Heart left ventricle (tissue), 16 donors: ENCODE measurements at regions not wholly inside any gene's neighbourhood (a gene's known extent, or its start where the extent isn't known, plus 50 kb on each side); places are given as distances from the start of the nearest gene placed in this dataset.
"Not testable (repeated sequence)": the region's sequence is repeated elsewhere in the genome, so short reads cannot be mapped to it uniquely, and the experiment has no call there.

ENCODE experiments used
- ATAC-seq, 4 donors: fragments of 200-7000 bp; cut with Tn5 transposase; one replicate each; pipeline ENCODE4 v1.9.1; 2020 to 2022; ENCODE audit warnings: moderate library complexity in 4 of 4, mild to moderate bottlenecking in 3 of 4, moderate number of reproducible peaks in 1 of 4
- DNase-seq, 5 donors: peaks; one replicate each; pipeline ENCODE4 v3.0.0-alpha.2; 2020
- H3K27ac ChIP-seq, 12 donors: fragments of 200-600 bp; sonication (generic) in 4 of 12; one replicate each; pipeline versions ENCODE4 v1.5.0 to v1.8.0; 2016 to 2022; ENCODE audit warnings: mild to moderate bottlenecking in 2 of 12
- H3K27me3 ChIP-seq, 9 donors: fragments of 200-600 bp; sonication (generic) in 2 of 9; one replicate each; pipeline versions ENCODE4 v1.5.1 to v1.8.0; 2016 to 2022; ENCODE audit warnings: mild to moderate bottlenecking in 3 of 9
- H3K36me3 ChIP-seq, 9 donors: fragments of 200-600 bp; sonication (generic) in 2 of 9; one replicate each; pipeline versions ENCODE4 v1.5.0 to v1.8.0; 2018 to 2022; ENCODE audit warnings: mild to moderate bottlenecking in 2 of 9
- H3K4me1 ChIP-seq, 12 donors: fragments of 200-600 bp; sonication (generic) in 4 of 12; one replicate each; pipeline versions ENCODE4 v1.5.0 to v1.8.0; 2016 to 2022; ENCODE audit warnings: mild to moderate bottlenecking in 3 of 12
- H3K4me3 ChIP-seq, 12 donors: fragments of 200-600 bp; sonication (generic) in 4 of 12; one replicate each; pipeline versions ENCODE4 v1.5.0 to v1.8.0; 2017 to 2022; ENCODE audit warnings: mild to moderate bottlenecking in 9 of 12, moderate library complexity in 4 of 12
- H3K9me3 ChIP-seq, 12 donors: fragments of 200-600 bp; sonication (generic) in 4 of 12; one replicate each; pipeline versions ENCODE4 v1.5.0 to v1.8.0; 2016 to 2022; ENCODE audit warnings: mild to moderate bottlenecking in 1 of 12
- CTCF ChIP-seq, 12 donors: fragments of 200-600 bp; sonication (generic) in 4 of 12; IDR thresholded peaks; one replicate each; pipeline versions ENCODE4 v1.5.0 to v1.8.0; 2018 to 2022; ENCODE audit warnings: antibody characterized with exemption in 12 of 12, mild to moderate bottlenecking in 5 of 12
- POLR2A ChIP-seq, 2 donors: fragments of 450-650 bp; IDR thresholded peaks; one replicate each; pipeline ENCODE4 v1.6.1; 2017; ENCODE audit warnings: antibody characterized with exemption in 2 of 2, mild to moderate bottlenecking in 2 of 2, moderate library complexity in 2 of 2
- WGBS, 4 donors: extraction: QIAGEN DNeasy Blood & Tissue Kit in 2 of 4; methylation state at CpG; one replicate each; pipeline versions ENCODE4 v1.1.5 to v1.1.7; 2013 to 2018; 5-methylcytosine and 5-hydroxymethylcytosine counted together
- intact Hi-C, 10 donors: fragments of 100-400 bp; cut with DNase I; formaldehyde crosslinking; loops; one replicate each; pipeline versions ENCODE4 v1.11.1 to v1.14.2; 2022
- donor health status: ischemic (EF 13 %, LVEDD 7.1; RV severe dilation, severe dysfunction).
- donor health status: healthy with polysubstance abuse.
- donor health status: DM: no; HTN: yes; CAD: no.
- donor health status: DM: no; HTN: no; CAD: no.
- donor health status: ischemic (EF 25% LVEDD 6.9; RV normal size, moderate dysfunction).
- donor health status: ischemic (EF 25% LVEDD 5.7; RV mildly dilated, moderate dysfunction).
- donor health status: healthy.
- donor health status: DM: yes; HTN: yes; CAD: no.
- donor health status: ischemic (EF 35%, LVEDD 5.7; RV mildly dilated, moderate dysfunction).
- donor health status: nonischemic (EF 11% LVEDD 7.7; RV severe dilation, severe dysfunction).
- donor health status: DM: yes; HTN: yes; CAD: no.
- donor health status: PGD.
- donor health status: ischemic (EF 29% LVEDD 5.4; RV normal size, mild dysfunction).
- donor health status: nonischemic (EF 23%, LVEDD 6.1; RV moderate dilation, normal function).

DNA sequence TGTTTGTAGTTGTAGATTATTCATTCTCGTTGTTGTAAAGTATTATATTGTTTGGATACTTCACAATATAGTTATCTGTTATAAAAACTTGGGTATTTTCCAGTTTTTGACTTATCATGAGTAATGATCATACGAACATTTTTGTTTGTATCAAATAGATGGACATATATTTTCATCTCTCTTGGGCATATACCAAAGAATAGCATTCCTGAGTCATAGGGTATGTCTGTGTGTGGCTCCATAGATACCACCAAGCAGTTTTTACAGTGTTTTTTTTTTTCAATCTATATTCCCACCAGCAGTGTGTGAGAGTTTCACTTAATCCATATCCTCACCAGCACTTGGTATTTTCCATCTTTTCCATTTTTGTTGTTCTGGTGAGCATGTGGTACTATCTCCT, 89.7 kb upstream of the RAB40AL start:
- H3K27me3 ChIP-seq: no peaks in the 10 kb centered on the region
- no peak overlapping the region for H3K27ac ChIP-seq
- ATAC-seq (no peak), DNase-seq (no peak)
- intact Hi-C loops: no loop called here
- WGBS, 4 donors: 46 to 91% (median 68%) methylated on average over 2 of the region's 2 CpGs
- no peak for TF ChIP-seq POLR2A (IDR thresholded peaks at IDR 0.05)
- no peak for TF ChIP-seq CTCF (IDR thresholded peaks at IDR 0.05)
- H3K4me3 ChIP-seq: no peak overlapping the region
- H3K4me1 ChIP-seq: no peaks in the 10 kb centered on the region
- peaks cover 0 to 17% (median 0%) of the 10 kb centered on the region in 9 donors for H3K36me3 ChIP-seq
- no peaks in the 10 kb centered on the region for H3K9me3 ChIP-seq

- DNase-seq (no peak), ATAC-seq (no peak)
- intact Hi-C loops: no loop called here
- H3K36me3 ChIP-seq: peaks cover 0 to 17% (median 0%) of the 10 kb centered on the region in 9 donors
- WGBS, 4 donors: 56 to 100% (median 91%) methylated on average over 1 of the region's 1 CpG
- no peaks in the 10 kb centered on the region for H3K27me3 ChIP-seq
- no peaks in the 10 kb centered on the region for H3K4me1 ChIP-seq
- H3K4me3 ChIP-seq: no peak overlapping the region
- no peak for TF ChIP-seq POLR2A (IDR thresholded peaks at IDR 0.05)
- no peak for TF ChIP-seq CTCF (IDR thresholded peaks at IDR 0.05)
- no peaks in the 10 kb centered on the region for H3K9me3 ChIP-seq
- H3K27ac ChIP-seq: no peak overlapping the region
Observed at GRCh38 chrX:102849396-102849795, 87.7 kb upstream of the RAB40AL start.

DNA sequence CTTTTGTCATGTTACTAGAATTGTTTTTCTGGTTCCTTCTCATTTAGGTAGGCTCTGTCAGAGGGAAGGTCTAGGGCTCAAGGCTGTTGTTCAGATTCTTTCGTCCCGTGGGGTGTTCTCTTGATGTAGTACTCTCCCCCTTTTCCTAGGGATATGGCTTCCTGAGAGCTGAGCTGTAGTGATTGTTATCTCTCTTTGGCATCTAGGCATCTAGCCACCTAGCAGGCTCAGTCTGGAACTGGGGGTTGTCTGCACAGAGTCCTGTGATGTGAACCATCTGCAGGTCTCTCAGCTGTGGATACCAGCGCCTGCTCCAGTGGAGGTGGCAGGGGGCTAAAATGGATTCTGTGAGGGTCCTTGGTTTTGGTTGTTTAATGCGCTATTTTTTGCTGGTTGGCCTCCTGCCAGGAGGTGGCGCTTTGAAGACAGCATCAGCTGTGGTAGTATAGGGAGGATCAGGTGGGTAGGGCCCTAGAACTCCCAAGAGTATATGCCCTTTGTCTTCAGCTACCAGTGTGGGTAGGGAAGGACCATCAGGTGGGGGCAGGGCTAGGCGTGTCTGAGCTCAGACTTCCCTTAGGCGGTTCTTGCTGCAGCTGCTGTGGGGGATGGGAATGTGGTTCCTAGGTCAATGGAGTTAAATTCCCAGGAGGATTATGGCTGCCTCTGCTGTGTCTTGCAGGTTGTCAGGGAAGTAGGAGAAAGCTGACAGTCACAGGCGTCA, 78.1 kb upstream of the RAB40AL start:
- WGBS, 4 donors: 60 to 87% (median 84%) methylated on average over 7 to 8 of the region's 8 CpGs

DNA sequence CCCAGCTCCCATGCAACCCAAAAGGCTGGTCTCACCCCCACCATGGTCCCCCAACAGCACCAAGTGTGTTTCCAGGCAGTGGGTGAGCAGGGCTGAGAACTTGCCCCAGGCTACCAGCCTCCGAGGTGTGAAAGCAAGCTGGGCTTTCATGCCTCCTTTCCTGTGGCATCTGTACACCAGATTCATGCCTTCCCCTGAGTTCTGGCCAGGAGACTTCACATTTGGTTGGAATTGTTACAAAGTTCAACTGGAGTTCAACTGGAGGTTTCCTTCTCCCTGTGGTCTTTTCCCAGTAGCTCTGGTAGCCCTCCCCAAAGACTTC, 77.6 kb upstream of the RAB40AL start:
- 91 to 100% (median 92%) methylated on average over 1 of the region's 1 CpG; no CpG with 5 or more reads in 1 of the 4 donors for WGBS, 4 donors
- intact Hi-C loops: no loop called here
- Histone ChIP-seq H3K27ac (no peak overlapping the region), H3K27me3 (no peaks in the 10 kb centered on the region), H3K9me3 (no peaks in the 10 kb centered on the region), H3K4me1 (no peaks in the 10 kb centered on the region), H3K4me3 (no peak overlapping the region), H3K36me3 (no peaks in the 10 kb centered on the region)
- ATAC-seq: no peak
- TF ChIP-seq CTCF (IDR thresholded peaks at IDR 0.05) (no peak), POLR2A (IDR thresholded peaks at IDR 0.05) (no peak)
- DNase-seq: no peak

More for the DNA sequence above, 78.1 kb upstream of the RAB40AL start:
- intact Hi-C loops, ATAC-seq, H3K36me3 ChIP-seq, H3K27ac ChIP-seq, H3K4me3 ChIP-seq, H3K27me3 ChIP-seq, DNase-seq, H3K4me1 ChIP-seq, H3K9me3 ChIP-seq: not testable (repeated sequence)

DNA sequence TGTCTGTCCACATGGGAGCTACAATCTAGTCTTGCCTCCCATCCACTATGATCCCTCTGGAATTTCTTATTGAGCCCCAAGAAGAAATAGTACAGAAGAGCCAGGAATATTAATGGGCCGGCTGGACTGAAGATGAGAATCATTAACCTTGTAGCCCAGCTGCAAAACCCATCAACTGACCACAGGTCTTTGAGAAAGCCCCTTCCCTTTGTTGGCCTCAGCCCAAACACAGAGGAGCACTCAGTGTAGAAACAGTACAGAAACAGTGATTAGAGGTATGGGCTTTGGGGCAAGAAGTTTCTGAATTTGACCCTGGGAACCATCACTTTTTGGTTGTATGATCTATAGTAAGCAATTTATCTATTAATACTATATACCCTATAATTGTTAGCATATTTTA, 76.8 kb upstream of the RAB40AL start:
- WGBS, 4 donors: 63 to 80% (median 67%) methylated on average over 1 of the region's 1 CpG
- Histone ChIP-seq H3K27ac (no peak overlapping the region), H3K36me3 (peaks cover 0 to 3% (median 0%) of the 10 kb centered on the region in 9 donors), H3K4me1 (no peaks in the 10 kb centered on the region), H3K4me3 (no peak overlapping the region), H3K9me3 (no peaks in the 10 kb centered on the region), H3K27me3 (no peaks in the 10 kb centered on the region)
- DNase-seq (no peak), ATAC-seq (no peak)
- TF ChIP-seq CTCF (IDR thresholded peaks at IDR 0.05): no peak
- TF ChIP-seq POLR2A (IDR thresholded peaks at IDR 0.05): no peak
- intact Hi-C loops: no loop called here
